Thyroid gland (tissue), 4 donors: ENCODE measurements at regions not wholly inside any gene's neighbourhood (a gene's known extent, or its start where the extent isn't known, plus 50 kb on each side); places are given as distances from the start of the nearest gene placed in this dataset.

Source experiments
- DNase-seq, 2 donors: peaks; one replicate each; pipeline ENCODE4 v3.0.0-alpha.2; 2019
- H3K27ac ChIP-seq, 3 donors: fragments of 200-600 bp; sonication (generic); 1 replicate in 2 of 3; 2 replicates in 1 of 3; pipeline ENCODE4 v1.5.1; 2016 to 2019; ENCODE audit warnings: mild to moderate bottlenecking in 1 of 3, moderate library complexity in 1 of 3
- H3K27me3 ChIP-seq: fragments of 200-600 bp; sonication (generic); one replicate; pipeline ENCODE4 v1.5.1; 2019
- H3K36me3 ChIP-seq, 2 donors: fragments of 200-600 bp; sonication (generic); one replicate each; pipeline ENCODE4 v1.5.1; 2016 to 2019
- H3K4me1 ChIP-seq, 2 donors: fragments of 200-600 bp; sonication (generic); one replicate each; pipeline ENCODE4 v1.5.1; 2017 to 2019
- H3K4me3 ChIP-seq, 3 donors: fragments of 200-600 bp; sonication (generic); replicated peaks in 1 of 3; 1 replicate in 2 of 3; 2 replicates in 1 of 3; pipeline ENCODE4 v1.5.1; 2016; ENCODE audit warnings: mild to moderate bottlenecking in 1 of 3
- H3K9me3 ChIP-seq: fragments of 200-600 bp; sonication (generic); one replicate; pipeline ENCODE4 v1.5.1; 2017
- CTCF ChIP-seq, 6 experiments: fragments of 200-600 bp in 3 of 6; fragments of 450-650 bp in 3 of 6; sonication (generic) in 3 of 6; IDR thresholded peaks; one replicate each; pipeline ENCODE4 v1.5.1; 2016 to 2019; ENCODE audit warnings: antibody characterized with exemption in 6 of 6, mild to moderate bottlenecking in 2 of 6, inconsistent platforms in 1 of 6, moderate library complexity in 1 of 6
- POLR2A ChIP-seq, 2 donors: fragments of 450-650 bp; IDR thresholded peaks; one replicate each; pipeline ENCODE4 v1.6.1; 2017; ENCODE audit warnings: antibody characterized with exemption in 2 of 2, mild to moderate bottlenecking in 2 of 2, moderate library complexity in 1 of 2
- WGBS, 2 donors: methylation state at CpG; one replicate each; pipeline ENCODE4 v1.1.5; 2017; 5-methylcytosine and 5-hydroxymethylcytosine counted together
- intact Hi-C: fragments of 100-400 bp; cut with DNase I; formaldehyde crosslinking; loops from one replicate; pipeline ENCODE4 v1.15.1; 2023

GRCh38 chr6:6973721-6974120, 134.0 kb upstream of the RREB1 start:
- intact Hi-C loops: no loop called here

GRCh38 chr6:6975459-6976111, 132.2 kb upstream of the RREB1 start:
- WGBS, 2 donors: 25 to 33% methylated on average over 6 of the region's 6 CpGs
- TF ChIP-seq CTCF (IDR thresholded peaks at IDR 0.05) (no peak), POLR2A (IDR thresholded peaks at IDR 0.05) (peak in 1 of 2 donors; percentile 58)
- H3K36me3 ChIP-seq: no peaks in the 10 kb centered on the region
- H3K4me3 ChIP-seq: no peak overlapping the region
- peaks cover 17 to 28% of the 10 kb centered on the region in 2 donors for H3K4me1 ChIP-seq
- H3K27me3 ChIP-seq: no peaks in the 10 kb centered on the region
- H3K27ac ChIP-seq: peak overlapping the region; percentile 74 to 95 (median 86)
- intact Hi-C loops: no loop called here
- no peaks in the 10 kb centered on the region for H3K9me3 ChIP-seq
- DNase-seq: peak; percentile 89 to 92

More at GRCh38 chr6:6973721-6974120, 134.0 kb upstream of the RREB1 start:
- H3K36me3 ChIP-seq: no peaks in the 10 kb centered on the region
- H3K27me3 ChIP-seq: no peaks in the 10 kb centered on the region
- no peaks in the 10 kb centered on the region for H3K9me3 ChIP-seq
- no peak for DNase-seq
- TF ChIP-seq CTCF (IDR thresholded peaks at IDR 0.05): no peak
- no peak for TF ChIP-seq POLR2A (IDR thresholded peaks at IDR 0.05)
- WGBS, 2 donors: 92 to 94% methylated on average over 6 of the region's 6 CpGs
- peaks cover 17 to 22% of the 10 kb centered on the region in 2 donors for H3K4me1 ChIP-seq
- no peak overlapping the region for H3K27ac ChIP-seq
- H3K4me3 ChIP-seq: no peak overlapping the region

GRCh38 chr6:6976193-6976592, 131.6 kb upstream of the RREB1 start:
- no peaks in the 10 kb centered on the region for H3K36me3 ChIP-seq
- no peak for DNase-seq

GRCh38 chr6:6978731-6979130, 129.0 kb upstream of the RREB1 start:
- H3K9me3 ChIP-seq: no peaks in the 10 kb centered on the region

More at GRCh38 chr6:6976193-6976592, 131.6 kb upstream of the RREB1 start:
- Histone ChIP-seq H3K4me1 (peaks cover 17 to 28% of the 10 kb centered on the region in 2 donors), H3K27ac (peak overlapping the region; percentile 67 to 95 (median 74)), H3K4me3 (no peak overlapping the region), H3K9me3 (no peaks in the 10 kb centered on the region), H3K27me3 (no peaks in the 10 kb centered on the region)
- 42 to 45% methylated on average over 4 of the region's 4 CpGs for WGBS, 2 donors
- intact Hi-C loops: no loop called here
- TF ChIP-seq POLR2A (IDR thresholded peaks at IDR 0.05) (no peak), CTCF (IDR thresholded peaks at IDR 0.05) (no peak)

More at GRCh38 chr6:6978731-6979130, 129.0 kb upstream of the RREB1 start:
- intact Hi-C loops: no loop called here
- no peak for DNase-seq
- WGBS, 2 donors: 65 to 76% methylated on average over 5 of the region's 5 CpGs
- H3K4me1 ChIP-seq: peaks cover 17 to 37% of the 10 kb centered on the region in 2 donors
- H3K27me3 ChIP-seq: no peaks in the 10 kb centered on the region
- peak overlapping the region in 1 of 3 donors; percentile 29 for H3K27ac ChIP-seq
- no peak for TF ChIP-seq POLR2A (IDR thresholded peaks at IDR 0.05)
- no peak for TF ChIP-seq CTCF (IDR thresholded peaks at IDR 0.05)
- H3K4me3 ChIP-seq: no peak overlapping the region
- H3K36me3 ChIP-seq: no peaks in the 10 kb centered on the region
